ENCODE measurements at regions not wholly inside any gene's neighbourhood (a gene's known extent, or its start where the extent isn't known, plus 50 kb on each side); places are given as distances from the start of the nearest gene placed in this dataset.

DNA sequence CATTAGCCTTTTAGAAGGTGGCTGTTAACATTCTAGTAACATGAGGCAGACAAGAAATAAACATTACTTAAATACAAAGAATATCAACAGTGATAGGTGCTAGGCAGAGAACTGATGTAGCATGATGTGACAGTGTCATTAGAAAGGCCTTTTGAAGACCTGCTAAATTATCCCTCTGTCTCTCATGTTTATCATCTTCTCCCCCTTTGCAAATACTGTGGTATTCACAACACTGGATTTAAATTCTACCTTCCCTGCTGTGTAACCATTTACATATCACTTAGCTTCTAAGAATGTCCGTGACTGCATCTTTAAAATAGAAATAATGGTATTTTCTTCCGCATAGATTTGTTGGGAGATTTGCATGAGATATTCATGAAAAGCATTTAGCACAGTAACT lies 74.4 kb upstream of the CLEC14A start:
- no peak overlapping the region for H3K4me2 ChIP-seq
- no peak for TF ChIP-seq EZH2phosphoT487 (IDR thresholded peaks at IDR 0.05)
- TF ChIP-seq, protein P1, sequence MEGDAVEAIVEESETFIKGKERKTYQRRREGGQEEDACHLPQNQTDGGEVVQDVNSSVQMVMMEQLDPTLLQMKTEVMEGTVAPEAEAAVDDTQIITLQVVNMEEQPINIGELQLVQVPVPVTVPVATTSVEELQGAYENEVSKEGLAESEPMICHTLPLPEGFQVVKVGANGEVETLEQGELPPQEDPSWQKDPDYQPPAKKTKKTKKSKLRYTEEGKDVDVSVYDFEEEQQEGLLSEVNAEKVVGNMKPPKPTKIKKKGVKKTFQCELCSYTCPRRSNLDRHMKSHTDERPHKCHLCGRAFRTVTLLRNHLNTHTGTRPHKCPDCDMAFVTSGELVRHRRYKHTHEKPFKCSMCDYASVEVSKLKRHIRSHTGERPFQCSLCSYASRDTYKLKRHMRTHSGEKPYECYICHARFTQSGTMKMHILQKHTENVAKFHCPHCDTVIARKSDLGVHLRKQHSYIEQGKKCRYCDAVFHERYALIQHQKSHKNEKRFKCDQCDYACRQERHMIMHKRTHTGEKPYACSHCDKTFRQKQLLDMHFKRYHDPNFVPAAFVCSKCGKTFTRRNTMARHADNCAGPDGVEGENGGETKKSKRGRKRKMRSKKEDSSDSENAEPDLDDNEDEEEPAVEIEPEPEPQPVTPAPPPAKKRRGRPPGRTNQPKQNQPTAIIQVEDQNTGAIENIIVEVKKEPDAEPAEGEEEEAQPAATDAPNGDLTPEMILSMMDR (IDR thresholded peaks at IDR 0.05) = no peak
- no peak for TF ChIP-seq EZH2 (IDR thresholded peaks at IDR 0.05)
- no peaks in the 10 kb centered on the region for H3K36me3 ChIP-seq
- H4K20me1 ChIP-seq (ENCODE audit: low read depth) = no peaks in the 10 kb centered on the region
- H3K27me3 ChIP-seq = no peaks in the 10 kb centered on the region
- H3K27ac ChIP-seq = no peak overlapping the region
- Mint-ChIP-seq H3K4me3 (no peak overlapping the region), H3K36me3 (no peaks in the 10 kb centered on the region), H3K4me1 (no peaks in the 10 kb centered on the region), H3K27ac (no peak overlapping the region), H3K27me3 (ENCODE audit: insufficient read depth, low read depth) (no peaks in the 10 kb centered on the region), H3K9me3 (peaks cover 4% of the 10 kb centered on the region)
- no peak for DNase-seq (ENCODE audit: low spot score)
- H2AFZ ChIP-seq (replicated peaks) = no peak overlapping the region
- no peaks in the 10 kb centered on the region for H3K9me3 ChIP-seq (ENCODE audit: low read depth)
- no peak overlapping the region for H3K9ac ChIP-seq
- H3K4me3 ChIP-seq = no peak overlapping the region
- H3F3A ChIP-seq (ENCODE audit: low read depth) = no peaks in the 10 kb centered on the region
- H3K79me2 ChIP-seq (ENCODE audit: low read depth) = no peaks in the 10 kb centered on the region
- H3K4me1 ChIP-seq = no peaks in the 10 kb centered on the region

DNA sequence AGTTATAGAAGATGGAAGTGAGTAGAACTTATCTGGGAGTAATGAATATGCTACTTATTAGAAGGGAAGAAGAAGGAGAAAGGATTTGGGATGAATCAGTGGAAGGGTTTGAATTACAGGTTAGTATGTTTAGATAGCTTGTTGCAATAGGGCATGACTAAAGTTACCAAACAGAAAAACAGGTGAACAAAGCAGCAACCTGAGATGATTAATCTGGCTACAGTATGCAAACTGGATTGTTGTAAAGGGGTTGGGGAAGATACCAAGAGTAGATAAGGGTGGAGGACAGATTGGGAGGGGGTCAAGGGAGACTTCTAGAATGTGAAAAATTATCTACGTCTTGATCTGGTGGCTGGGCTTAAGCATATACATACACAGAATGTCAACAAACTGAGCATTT lies 73.4 kb upstream of the CLEC14A start:
- H3K36me3 Mint-ChIP-seq = no peaks in the 10 kb centered on the region
- no peaks in the 10 kb centered on the region for H4K20me1 ChIP-seq (ENCODE audit: low read depth)
- no peaks in the 10 kb centered on the region for H3K9me3 ChIP-seq (ENCODE audit: low read depth)
- H2AFZ ChIP-seq (replicated peaks) = no peak overlapping the region
- H3K4me1 ChIP-seq = no peaks in the 10 kb centered on the region
- no peak overlapping the region for H3K4me3 Mint-ChIP-seq
- TF ChIP-seq, protein P1 (IDR thresholded peaks at IDR 0.05) = no peak
- TF ChIP-seq EZH2 (IDR thresholded peaks at IDR 0.05) = no peak
- TF ChIP-seq EZH2phosphoT487 (IDR thresholded peaks at IDR 0.05) = no peak
- no peak overlapping the region for H3K9ac ChIP-seq
- H3K27me3 ChIP-seq = no peaks in the 10 kb centered on the region
- peaks cover 4% of the 10 kb centered on the region for H3K9me3 Mint-ChIP-seq
- no peaks in the 10 kb centered on the region for H3K36me3 ChIP-seq
- H3K4me3 ChIP-seq = no peak overlapping the region
- no peak for DNase-seq (ENCODE audit: low spot score)
- H3K27ac Mint-ChIP-seq = no peak overlapping the region
- H3K4me2 ChIP-seq = no peak overlapping the region
- no peaks in the 10 kb centered on the region for H3K4me1 Mint-ChIP-seq
- H3K79me2 ChIP-seq (ENCODE audit: low read depth) = no peaks in the 10 kb centered on the region
- H3K27ac ChIP-seq = no peak overlapping the region
- no peaks in the 10 kb centered on the region for H3F3A ChIP-seq (ENCODE audit: low read depth)
- H3K27me3 Mint-ChIP-seq (ENCODE audit: insufficient read depth, low read depth) = no peaks in the 10 kb centered on the region

DNA sequence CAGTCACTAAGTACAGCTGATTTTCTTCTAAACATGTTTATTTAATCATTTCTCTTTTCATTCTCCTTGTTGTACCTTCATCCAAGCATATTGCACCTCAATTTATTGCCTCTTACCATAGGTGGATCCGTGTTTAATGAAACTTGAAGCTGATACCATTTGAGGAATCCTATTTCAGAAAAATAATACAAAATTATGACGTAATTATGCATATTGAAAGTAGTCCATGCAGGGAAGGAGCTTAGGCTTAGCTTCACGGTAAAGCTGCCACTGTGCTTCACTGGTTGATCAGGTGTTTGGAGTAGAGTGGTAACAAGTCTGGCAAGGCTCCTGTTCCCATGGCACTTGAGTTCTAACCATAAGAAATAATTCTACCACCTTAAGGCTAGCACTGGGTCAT lies 61.0 kb upstream of the CLEC14A start:
- peaks cover 3% of the 10 kb centered on the region for H3K9me3 Mint-ChIP-seq

More for the DNA sequence above, 61.0 kb upstream of the CLEC14A start:
- peaks cover 16% of the 10 kb centered on the region for H3K27me3 ChIP-seq
- H3K4me1 ChIP-seq = no peaks in the 10 kb centered on the region
- H3K9ac ChIP-seq = no peak overlapping the region
- no peak overlapping the region for H2AFZ ChIP-seq (replicated peaks)
- no peaks in the 10 kb centered on the region for H3K4me1 Mint-ChIP-seq
- no peaks in the 10 kb centered on the region for H3K27me3 Mint-ChIP-seq (ENCODE audit: insufficient read depth, low read depth)
- no peaks in the 10 kb centered on the region for H3K36me3 ChIP-seq
- H3K9me3 ChIP-seq (ENCODE audit: low read depth) = no peaks in the 10 kb centered on the region
- no peaks in the 10 kb centered on the region for H3K36me3 Mint-ChIP-seq
- no peak overlapping the region for H3K27ac ChIP-seq
- DNase-seq (ENCODE audit: low spot score) = no peak
- no peaks in the 10 kb centered on the region for H4K20me1 ChIP-seq (ENCODE audit: low read depth)
- H3K4me3 ChIP-seq = no peak overlapping the region
- no peak overlapping the region for H3K27ac Mint-ChIP-seq
- H3K4me3 Mint-ChIP-seq = no peak overlapping the region
- TF ChIP-seq EZH2 (IDR thresholded peaks at IDR 0.05) = no peak
- TF ChIP-seq EZH2phosphoT487 (IDR thresholded peaks at IDR 0.05) = no peak
- TF ChIP-seq, protein P1 (IDR thresholded peaks at IDR 0.05) = no peak
- no peak overlapping the region for H3K4me2 ChIP-seq
- no peaks in the 10 kb centered on the region for H3F3A ChIP-seq (ENCODE audit: low read depth)
- H3K79me2 ChIP-seq (ENCODE audit: low read depth) = no peaks in the 10 kb centered on the region

Data from neural progenitor cell (in vitro differentiated cells).